HepG2 (cell line): ENCODE measurements at regions not wholly inside any gene's neighbourhood (a gene's known extent, or its start where the extent isn't known, plus 50 kb on each side); places are given as distances from the start of the nearest gene placed in this dataset.

ENCODE experiments used
- ATAC-seq: fragments of 200-7000 bp; cut with Tn5 transposase; 3 replicates; pipeline ENCODE4 v1.9.1; 2020; ENCODE audit warnings: mild to moderate bottlenecking, moderate library complexity
- BruUV-seq: library from RNA; stranded (reverse); fragments of 400-500 nt; replicated peaks from 2 replicates; lab custom pipeline; 2021; lab: Mats Ljungman, UMichigan
- CTCF ChIA-PET: fragments of 300-600 bp; formaldehyde crosslinking; extraction: SDS; loops from one replicate; lab custom pipeline; 2021; ENCODE audit warnings: low total read pairs, inconsistent platforms, low intra/inter-chr PET ratio; lab: Yijun Ruan, JAX
- POLR2A ChIA-PET: fragments of 350-600 bp; sonication (Branson Sonifier 250); formaldehyde crosslinking; loops from one replicate; lab custom pipeline; 2020; ENCODE audit warnings: antibody characterized with exemption, inconsistent platforms; lab: Yijun Ruan, JAX
- DNase-seq: peaks from one replicate; pipeline ENCODE4 v3.0.0-alpha.2; 2015; ENCODE audit warnings: low spot score
- FAIRE-seq: peaks from 3 replicates; lab custom pipeline; 2011; peaks lifted over from hg19 to GRCh38; lab: Jason Lieb, UNC
- H2AFZ ChIP-seq: one replicate; pipeline ENCODE4 v1.6.1; 2011; ENCODE audit warnings: low read length, inconsistent platforms
- H3K27ac ChIP-seq: fragments of 300-600 bp; 3 replicates; pipeline ENCODE4 v1.8.0; 2011; ENCODE audit warnings: mixed run types, mild to moderate bottlenecking, mixed read lengths, low read length, inconsistent platforms; ENCODE audit not compliant: insufficient read depth; ENCODE audit errors: extremely low read length
- H3K27me3 ChIP-seq, 2 experiments: fragments of 200-600 bp in 1 of 2; 2 replicates in 1 of 2; 3 replicates in 1 of 2; pipeline versions ENCODE4 v1.6.0 to v1.8.0; 2011; ENCODE audit warnings: low read length in 2 of 2, mild to moderate bottlenecking in 2 of 2, moderate library complexity in 2 of 2, inconsistent platforms in 1 of 2; ENCODE audit not compliant: insufficient read depth in 2 of 2, control insufficient read depth in 1 of 2
- H3K36me3 ChIP-seq, 2 experiments: fragments of 200-600 bp in 1 of 2; replicated peaks in 1 of 2; 2 replicates in 1 of 2; 3 replicates in 1 of 2; pipeline versions ENCODE4 v1.5.1 to v1.8.0; 2011; ENCODE audit warnings: low read length in 2 of 2, inconsistent platforms in 1 of 2; ENCODE audit not compliant: insufficient read depth in 2 of 2, control insufficient read depth in 1 of 2
- H3K4me1 ChIP-seq: 2 replicates; pipeline ENCODE4 v1.5.1; 2012; ENCODE audit warnings: low read length, inconsistent platforms; ENCODE audit not compliant: insufficient read depth
- H3K4me2 ChIP-seq: 2 replicates; pipeline ENCODE4 v1.6.0; 2011; ENCODE audit warnings: low read depth, low read length, inconsistent platforms
- H3K4me3 ChIP-seq, 3 experiments: fragments of 200-600 bp in 1 of 3; sonication (generic), shearing (Covaris generic) in 1 of 3; replicated peaks in 1 of 3; 2 replicates each; pipeline ENCODE4 v1.5.1; 2011 to 2016; ENCODE audit warnings: low read length in 3 of 3, inconsistent platforms in 2 of 3, low read depth in 2 of 3, mild to moderate bottlenecking in 2 of 3, control low read depth in 1 of 3, mixed read lengths in 1 of 3; ENCODE audit not compliant: insufficient read depth in 1 of 3
- H3K79me2 ChIP-seq: one replicate; pipeline ENCODE4 v1.6.1; 2011; ENCODE audit warnings: low read length, inconsistent platforms; ENCODE audit not compliant: insufficient read depth
- H3K9ac ChIP-seq: 2 replicates; pipeline ENCODE4 v1.6.0; 2011; ENCODE audit warnings: mild to moderate bottlenecking, low read depth, low read length, inconsistent platforms; ENCODE audit not compliant: insufficient read depth
- H3K9me3 ChIP-seq: 2 replicates; pipeline ENCODE4 v1.5.1; 2012; ENCODE audit warnings: mild to moderate bottlenecking, low read length
- H4K20me1 ChIP-seq: 2 replicates; pipeline ENCODE4 v1.6.0; 2011; ENCODE audit warnings: inconsistent platforms, mild to moderate bottlenecking, low read length, moderate library complexity; ENCODE audit not compliant: insufficient read depth
- DPF2 ChIP-seq: sonication (generic); formaldehyde crosslinking; IDR thresholded peaks from 2 replicates; pipeline ENCODE4 v1.4.0; 2020; ENCODE audit warnings: mild to moderate bottlenecking, low read depth, missing genetic modification reagents, borderline replicate concordance
- ELF3 ChIP-seq: IDR thresholded peaks from 2 replicates; pipeline ENCODE4 v1.6.1; 2016; ENCODE audit warnings: missing genetic modification reagents, missing compliant biosample characterization
- NFIB ChIP-seq: sonication (generic); formaldehyde crosslinking; IDR thresholded peaks from 2 replicates; pipeline ENCODE4 v1.9.0; 2021; ENCODE audit warnings: missing genetic modification reagents, mild to moderate bottlenecking, borderline replicate concordance
- NR2F1 ChIP-seq, 2 experiments: fragments of 450-650 bp in 1 of 2; formaldehyde crosslinking in 1 of 2; IDR thresholded peaks; 2 replicates each; pipeline versions ENCODE4 v1.5.0 to v1.6.1; 2016 to 2020; ENCODE audit warnings: mild to moderate bottlenecking in 1 of 2, missing compliant biosample characterization in 1 of 2, missing genetic modification reagents in 1 of 2, moderate library complexity in 1 of 2
- SMARCC2 ChIP-seq: fragments of 450-650 bp; IDR thresholded peaks from 2 replicates; pipeline ENCODE4 v1.6.1; 2017; ENCODE audit warnings: antibody characterized with exemption, mild to moderate bottlenecking
- ZFP41 ChIP-seq: sonication (generic); formaldehyde crosslinking; IDR thresholded peaks from 2 replicates; pipeline ENCODE4 v1.4.0; 2020; ENCODE audit warnings: mild to moderate bottlenecking, missing genetic modification reagents, borderline replicate concordance
- ZFY ChIP-seq: sonication (generic); formaldehyde crosslinking; IDR thresholded peaks from 2 replicates; pipeline ENCODE4 v1.4.0; 2020; ENCODE audit warnings: missing genetic modification reagents
- ZNF124 ChIP-seq: sonication (generic); formaldehyde crosslinking; IDR thresholded peaks from 2 replicates; pipeline ENCODE4 v1.4.0; 2020; ENCODE audit warnings: missing genetic modification reagents
- ZNF331 ChIP-seq: sonication (generic); formaldehyde crosslinking; IDR thresholded peaks from 2 replicates; pipeline ENCODE4 v1.4.0; 2020; ENCODE audit warnings: missing genetic modification reagents
- ZNF350 ChIP-seq: sonication (generic); formaldehyde crosslinking; IDR thresholded peaks from 2 replicates; pipeline ENCODE4 v1.4.0; 2020; ENCODE audit warnings: mild to moderate bottlenecking, low read depth, missing genetic modification reagents, borderline replicate concordance
- ZNF460 ChIP-seq: sonication (generic); formaldehyde crosslinking; IDR thresholded peaks from 2 replicates; pipeline ENCODE4 v1.5.1; 2020; ENCODE audit warnings: missing genetic modification reagents, mild to moderate bottlenecking, borderline replicate concordance
- ZNF496 ChIP-seq: sonication (generic); formaldehyde crosslinking; IDR thresholded peaks from 2 replicates; pipeline ENCODE4 v1.8.1; 2023; ENCODE audit warnings: mild to moderate bottlenecking, moderate library complexity, missing genetic modification reagents; ENCODE audit not compliant: insufficient replicate concordance
- ZNF510 ChIP-seq: sonication (generic); formaldehyde crosslinking; IDR thresholded peaks from 2 replicates; pipeline ENCODE4 v1.4.0; 2020; ENCODE audit warnings: low read depth, mild to moderate bottlenecking, missing genetic modification reagents
- ZNF543 ChIP-seq: sonication (generic); formaldehyde crosslinking; IDR thresholded peaks from 2 replicates; pipeline ENCODE4 v1.4.0; 2020; ENCODE audit warnings: mild to moderate bottlenecking, missing genetic modification reagents
- ZNF747 ChIP-seq: sonication (generic); formaldehyde crosslinking; IDR thresholded peaks from 2 replicates; pipeline ENCODE4 v1.8.1; 2023; ENCODE audit warnings: missing genetic modification reagents, mild to moderate bottlenecking, borderline replicate concordance
- WGBS: methylation state at CpG from one replicate; pipeline ENCODE4 v1.1.6; 2017; ENCODE audit warnings: low lambda C conversion rate; 5-methylcytosine and 5-hydroxymethylcytosine counted together
- in situ Hi-C: cut with HindIII; loops from 2 replicates; pipeline ENCODE4 v1.10.0; 2017; ENCODE audit warnings: low pct_unique_long_range_greater_than_20kb; ENCODE audit not compliant: extremely low pct_ligation_motif_present
- intact Hi-C: fragments of 100-400 bp; cut with micrococcal nuclease; formaldehyde crosslinking; loops from one replicate; pipeline ENCODE4 v1.10.0; 2022; ENCODE audit not compliant: unreplicated experiment
- TF ChIP-seq, protein P1 (sequence below): IDR thresholded peaks from 2 replicates; pipeline ENCODE4 v1.6.1; 2016; ENCODE audit warnings: control low read depth
- TF ChIP-seq, protein P2 (sequence below): sonication (generic); formaldehyde crosslinking; IDR thresholded peaks from 2 replicates; pipeline ENCODE4 v1.5.1; 2020; ENCODE audit warnings: missing genetic modification reagents, mild to moderate bottlenecking, borderline replicate concordance
- TF ChIP-seq, protein P3 (sequence below): sonication (generic); formaldehyde crosslinking; IDR thresholded peaks from 2 replicates; pipeline ENCODE4 v1.8.0; 2023; ENCODE audit warnings: mild to moderate bottlenecking, missing genetic modification reagents
- TF ChIP-seq, protein P4 (sequence below): IDR thresholded peaks from 2 replicates; pipeline ENCODE4 v1.6.1; 2016; ENCODE audit warnings: low read depth, control low read depth
- TF ChIP-seq, protein P5 (sequence below): sonication (generic); formaldehyde crosslinking; IDR thresholded peaks from 2 replicates; pipeline ENCODE4 v1.8.1; 2023; ENCODE audit warnings: mild to moderate bottlenecking, missing genetic modification reagents, borderline replicate concordance

DNA sequence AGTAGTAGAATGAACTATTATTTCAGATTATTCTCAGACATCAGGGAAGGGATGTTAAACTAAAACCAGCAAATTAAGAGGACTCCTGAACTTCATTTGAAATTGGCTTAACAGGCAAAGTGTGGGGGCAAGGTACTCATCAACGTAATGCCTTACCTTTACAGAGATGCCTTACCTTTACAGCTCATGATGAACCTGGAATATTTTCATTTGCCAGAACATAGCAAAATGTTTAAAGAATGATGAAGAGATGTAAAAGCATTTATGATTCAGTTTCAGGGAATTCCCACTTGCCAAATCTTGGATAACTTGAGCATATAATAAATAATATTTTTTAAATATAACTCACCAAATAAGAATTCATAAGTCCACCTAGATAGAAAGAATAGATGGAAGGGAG is 207.5 kb downstream of the TINAG start:
- H3K27ac ChIP-seq = no peak overlapping the region
- ATAC-seq (no peak), DNase-seq (no peak), FAIRE-seq (no peak)
- 0% methylated on average over 1 of the region's 1 CpG for WGBS
- no peak overlapping the region for H3K9ac ChIP-seq
- TF ChIP-seq, protein P1, sequence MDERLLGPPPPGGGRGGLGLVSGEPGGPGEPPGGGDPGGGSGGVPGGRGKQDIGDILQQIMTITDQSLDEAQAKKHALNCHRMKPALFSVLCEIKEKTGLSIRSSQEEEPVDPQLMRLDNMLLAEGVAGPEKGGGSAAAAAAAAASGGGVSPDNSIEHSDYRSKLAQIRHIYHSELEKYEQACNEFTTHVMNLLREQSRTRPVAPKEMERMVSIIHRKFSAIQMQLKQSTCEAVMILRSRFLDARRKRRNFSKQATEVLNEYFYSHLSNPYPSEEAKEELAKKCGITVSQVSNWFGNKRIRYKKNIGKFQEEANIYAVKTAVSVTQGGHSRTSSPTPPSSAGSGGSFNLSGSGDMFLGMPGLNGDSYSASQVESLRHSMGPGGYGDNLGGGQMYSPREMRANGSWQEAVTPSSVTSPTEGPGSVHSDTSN (CRISPR knock-in tag) = no peak
- TF ChIP-seq ELF3 (CRISPR knock-in tag) (no peak), ZNF543 (no peak), ZFP41 (CRISPR knock-in tag) (no peak), ZNF496 (CRISPR knock-in tag) (no peak), NR2F1 (CRISPR knock-in tag; IDR thresholded peaks at IDR 0.05) (no peak), ZNF747 (CRISPR knock-in tag) (no peak), ZNF350 (CRISPR knock-in tag) (no peak), ZNF460 (CRISPR knock-in tag) (no peak), DPF2 (CRISPR knock-in tag) (no peak), SMARCC2 (no peak), ZNF124 (no peak), ZNF510 (CRISPR knock-in tag) (no peak), ZFY (no peak), NFIB (CRISPR knock-in tag) (no peak), ZNF331 (CRISPR knock-in tag) (no peak)
- TF ChIP-seq, protein P2, sequence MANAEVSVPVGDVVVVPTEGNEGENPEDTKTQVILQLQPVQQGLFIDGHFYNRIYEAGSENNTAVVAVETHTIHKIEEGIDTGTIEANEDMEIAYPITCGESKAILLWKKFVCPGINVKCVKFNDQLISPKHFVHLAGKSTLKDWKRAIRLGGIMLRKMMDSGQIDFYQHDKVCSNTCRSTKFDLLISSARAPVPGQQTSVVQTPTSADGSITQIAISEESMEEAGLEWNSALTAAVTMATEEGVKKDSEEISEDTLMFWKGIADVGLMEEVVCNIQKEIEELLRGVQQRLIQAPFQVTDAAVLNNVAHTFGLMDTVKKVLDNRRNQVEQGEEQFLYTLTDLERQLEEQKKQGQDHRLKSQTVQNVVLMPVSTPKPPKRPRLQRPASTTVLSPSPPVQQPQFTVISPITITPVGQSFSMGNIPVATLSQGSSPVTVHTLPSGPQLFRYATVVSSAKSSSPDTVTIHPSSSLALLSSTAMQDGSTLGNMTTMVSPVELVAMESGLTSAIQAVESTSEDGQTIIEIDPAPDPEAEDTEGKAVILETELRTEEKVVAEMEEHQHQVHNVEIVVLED (CRISPR knock-in tag) = no peak
- TF ChIP-seq, protein P3, sequence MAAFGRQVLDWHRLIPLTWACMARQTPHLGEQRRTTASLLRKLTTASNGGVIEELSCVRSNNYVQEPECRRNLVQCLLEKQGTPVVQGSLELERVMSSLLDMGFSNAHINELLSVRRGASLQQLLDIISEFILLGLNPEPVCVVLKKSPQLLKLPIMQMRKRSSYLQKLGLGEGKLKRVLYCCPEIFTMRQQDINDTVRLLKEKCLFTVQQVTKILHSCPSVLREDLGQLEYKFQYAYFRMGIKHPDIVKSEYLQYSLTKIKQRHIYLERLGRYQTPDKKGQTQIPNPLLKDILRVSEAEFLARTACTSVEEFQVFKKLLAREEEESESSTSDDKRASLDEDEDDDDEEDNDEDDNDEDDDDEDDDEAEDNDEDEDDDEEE = no peak
- TF ChIP-seq, protein P4, sequence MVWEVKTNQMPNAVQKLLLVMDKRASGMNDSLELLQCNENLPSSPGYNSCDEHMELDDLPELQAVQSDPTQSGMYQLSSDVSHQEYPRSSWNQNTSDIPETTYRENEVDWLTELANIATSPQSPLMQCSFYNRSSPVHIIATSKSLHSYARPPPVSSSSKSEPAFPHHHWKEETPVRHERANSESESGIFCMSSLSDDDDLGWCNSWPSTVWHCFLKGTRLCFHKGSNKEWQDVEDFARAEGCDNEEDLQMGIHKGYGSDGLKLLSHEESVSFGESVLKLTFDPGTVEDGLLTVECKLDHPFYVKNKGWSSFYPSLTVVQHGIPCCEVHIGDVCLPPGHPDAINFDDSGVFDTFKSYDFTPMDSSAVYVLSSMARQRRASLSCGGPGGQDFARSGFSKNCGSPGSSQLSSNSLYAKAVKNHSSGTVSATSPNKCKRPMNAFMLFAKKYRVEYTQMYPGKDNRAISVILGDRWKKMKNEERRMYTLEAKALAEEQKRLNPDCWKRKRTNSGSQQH = no peak
- TF ChIP-seq, protein P5, sequence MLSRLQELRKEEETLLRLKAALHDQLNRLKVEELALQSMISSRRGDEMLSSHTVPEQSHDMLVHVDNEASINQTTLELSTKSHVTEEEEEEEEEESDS = no peak
- intact Hi-C loops = no loop called here
- in situ Hi-C loops = no loop called here
- no peaks in the 10 kb centered on the region for H3K79me2 ChIP-seq
- H3K9me3 ChIP-seq = no peaks in the 10 kb centered on the region
- no TSS peak for BruUV-seq
- H3K36me3 ChIP-seq = no peaks in the 10 kb centered on the region; a peak in 1 of 5 replicates
- H3K4me3 ChIP-seq = no peak overlapping the region
- ChIA-PET CTCF (no interaction called here), POLR2A (no interaction called here)
- H3K27me3 ChIP-seq = no peaks in the 10 kb centered on the region
- H4K20me1 ChIP-seq = no peaks in the 10 kb centered on the region
- H3K4me2 ChIP-seq = no peak overlapping the region
- no peaks in the 10 kb centered on the region for H3K4me1 ChIP-seq
- no peak overlapping the region for H2AFZ ChIP-seq
